OCI-LY1 (cell line): ENCODE measurements at regions not wholly inside any gene's neighbourhood (a gene's known extent, or its start where the extent isn't known, plus 50 kb on each side); places are given as distances from the start of the nearest gene placed in this dataset.

ENCODE experiments used
- H2AFZ ChIP-seq: fragments of 200-600 bp; sonication (generic), shearing (Covaris generic); 2 replicates; pipeline ENCODE4 v1.6.0; 2014; ENCODE audit warnings: antibody characterized with exemption, mild to moderate bottlenecking, low read length
- H3F3A ChIP-seq: fragments of 200-600 bp; sonication (generic), shearing (Covaris generic); 2 replicates; pipeline ENCODE4 v1.6.0; 2014; ENCODE audit warnings: mild to moderate bottlenecking, antibody characterized with exemption, low read length, moderate library complexity; ENCODE audit not compliant: insufficient read depth
- H3K27ac ChIP-seq: fragments of 200-600 bp; sonication (generic); 2 replicates; pipeline ENCODE4 v1.5.1; 2014; ENCODE audit warnings: low read length, mixed run types, mild to moderate bottlenecking, low read depth; ENCODE audit not compliant: poor library complexity, severe bottlenecking
- H3K27me3 ChIP-seq: fragments of 200-600 bp; sonication (generic); 2 replicates; pipeline ENCODE4 v1.6.0; 2014; ENCODE audit warnings: antibody characterized with exemption, mild to moderate bottlenecking, low read length, moderate library complexity; ENCODE audit not compliant: insufficient read depth
- H3K36me3 ChIP-seq: fragments of 200-600 bp; sonication (generic); 2 replicates; pipeline ENCODE4 v1.6.1; 2014; ENCODE audit warnings: mild to moderate bottlenecking, antibody characterized with exemption, low read length, moderate library complexity, mixed read lengths; ENCODE audit not compliant: insufficient read depth
- H3K4me1 ChIP-seq: fragments of 200-600 bp; sonication (generic); 2 replicates; pipeline ENCODE4 v1.5.1; 2014; ENCODE audit warnings: mild to moderate bottlenecking, low read length, moderate library complexity; ENCODE audit not compliant: insufficient read depth, severe bottlenecking
- H3K4me2 ChIP-seq: fragments of 200-600 bp; sonication (generic), shearing (Covaris generic); 2 replicates; pipeline ENCODE4 v1.6.1; 2014; ENCODE audit warnings: low read length
- H3K4me3 ChIP-seq: fragments of 200-600 bp; sonication (generic); 2 replicates; pipeline ENCODE4 v1.5.1; 2014; ENCODE audit warnings: low read length, low read depth, mild to moderate bottlenecking, mixed read lengths; ENCODE audit not compliant: poor library complexity, severe bottlenecking
- H3K79me2 ChIP-seq: fragments of 200-600 bp; shearing (Covaris generic); 2 replicates; pipeline ENCODE4 v1.6.1; 2016; ENCODE audit warnings: mixed run types, low read length, mixed read lengths; ENCODE audit not compliant: insufficient read depth
- H3K9ac ChIP-seq: fragments of 200-600 bp; sonication (generic), shearing (Covaris generic); 2 replicates; pipeline ENCODE4 v1.6.1; 2014; ENCODE audit warnings: mild to moderate bottlenecking, low read length, mixed read lengths
- H3K9me2 ChIP-seq: fragments of 200-600 bp; sonication (generic), shearing (Covaris generic); 2 replicates; pipeline ENCODE4 v1.6.1; 2014; ENCODE audit warnings: low read depth, mild to moderate bottlenecking, low read length, mixed read lengths
- H3K9me3 ChIP-seq: fragments of 200-600 bp; shearing (Covaris generic); 2 replicates; pipeline ENCODE4 v1.6.1; 2014; ENCODE audit warnings: low read length, mixed read lengths
- H4K20me1 ChIP-seq: fragments of 200-600 bp; sonication (generic), shearing (Covaris generic); 2 replicates; pipeline ENCODE4 v1.6.0; 2016; ENCODE audit warnings: mild to moderate bottlenecking, low read length; ENCODE audit not compliant: insufficient read depth
- EZH2 ChIP-seq: fragments of 200-600 bp; sonication (generic), shearing (Covaris generic); IDR thresholded peaks from 2 replicates; pipeline ENCODE4 v1.8.0; 2017; ENCODE audit warnings: borderline replicate concordance, mixed run types, mild to moderate bottlenecking, antibody characterized with exemption, low read length, moderate library complexity, mixed read lengths
- TF ChIP-seq, protein P1 (sequence below): fragments of 200-600 bp; sonication (generic), shearing (Covaris generic); IDR thresholded peaks from 2 replicates; pipeline ENCODE4 v1.5.1; 2017; ENCODE audit warnings: mild to moderate bottlenecking, antibody characterized with exemption, low read length, moderate library complexity, mixed read lengths

GRCh38 chr1:209207126-209207700 is 376.3 kb upstream of the CAMK1G start:
- H3K4me3 ChIP-seq = no peak overlapping the region
- H3K27me3 ChIP-seq = no peaks in the 10 kb centered on the region
- no peaks in the 10 kb centered on the region for H3K4me1 ChIP-seq
- H3K79me2 ChIP-seq = no peaks in the 10 kb centered on the region
- no peak overlapping the region for H3K27ac ChIP-seq
- H3K9ac ChIP-seq = no peak overlapping the region
- no peak overlapping the region for H2AFZ ChIP-seq
- no peaks in the 10 kb centered on the region for H3K36me3 ChIP-seq
- no peak overlapping the region for H3K4me2 ChIP-seq
- no peak for TF ChIP-seq EZH2
- TF ChIP-seq, protein P1, sequence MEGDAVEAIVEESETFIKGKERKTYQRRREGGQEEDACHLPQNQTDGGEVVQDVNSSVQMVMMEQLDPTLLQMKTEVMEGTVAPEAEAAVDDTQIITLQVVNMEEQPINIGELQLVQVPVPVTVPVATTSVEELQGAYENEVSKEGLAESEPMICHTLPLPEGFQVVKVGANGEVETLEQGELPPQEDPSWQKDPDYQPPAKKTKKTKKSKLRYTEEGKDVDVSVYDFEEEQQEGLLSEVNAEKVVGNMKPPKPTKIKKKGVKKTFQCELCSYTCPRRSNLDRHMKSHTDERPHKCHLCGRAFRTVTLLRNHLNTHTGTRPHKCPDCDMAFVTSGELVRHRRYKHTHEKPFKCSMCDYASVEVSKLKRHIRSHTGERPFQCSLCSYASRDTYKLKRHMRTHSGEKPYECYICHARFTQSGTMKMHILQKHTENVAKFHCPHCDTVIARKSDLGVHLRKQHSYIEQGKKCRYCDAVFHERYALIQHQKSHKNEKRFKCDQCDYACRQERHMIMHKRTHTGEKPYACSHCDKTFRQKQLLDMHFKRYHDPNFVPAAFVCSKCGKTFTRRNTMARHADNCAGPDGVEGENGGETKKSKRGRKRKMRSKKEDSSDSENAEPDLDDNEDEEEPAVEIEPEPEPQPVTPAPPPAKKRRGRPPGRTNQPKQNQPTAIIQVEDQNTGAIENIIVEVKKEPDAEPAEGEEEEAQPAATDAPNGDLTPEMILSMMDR = no peak
- no peaks in the 10 kb centered on the region for H3K9me3 ChIP-seq
- H4K20me1 ChIP-seq = no peaks in the 10 kb centered on the region
- no peaks in the 10 kb centered on the region for H3K9me2 ChIP-seq
- H3F3A ChIP-seq = no peaks in the 10 kb centered on the region

GRCh38 chr1:209207701-209208286 is 375.7 kb upstream of the CAMK1G start:
- no peaks in the 10 kb centered on the region for H3K9me2 ChIP-seq
- H3K4me1 ChIP-seq = no peaks in the 10 kb centered on the region
- H3K27me3 ChIP-seq = no peaks in the 10 kb centered on the region
- no peak overlapping the region for H3K4me2 ChIP-seq
- no peak overlapping the region for H3K27ac ChIP-seq
- H3K9me3 ChIP-seq = no peaks in the 10 kb centered on the region
- H4K20me1 ChIP-seq = no peaks in the 10 kb centered on the region
- no peak overlapping the region for H3K9ac ChIP-seq
- H3K36me3 ChIP-seq = no peaks in the 10 kb centered on the region
- no peak overlapping the region for H2AFZ ChIP-seq
- no peak overlapping the region for H3K4me3 ChIP-seq
- TF ChIP-seq, protein P1 = peak; percentile 24; the same call in 1 of the 2 replicates
- no peak for TF ChIP-seq EZH2
- H3K79me2 ChIP-seq = no peaks in the 10 kb centered on the region
- no peaks in the 10 kb centered on the region for H3F3A ChIP-seq

- Histone ChIP-seq H3K4me1 (no peaks in the 10 kb centered on the region), H3K9me2 (no peaks in the 10 kb centered on the region), H2AFZ (no peak overlapping the region), H3K4me3 (no peak overlapping the region), H3K27ac (no peak overlapping the region), H3K9ac (no peak overlapping the region), H3K36me3 (no peaks in the 10 kb centered on the region), H4K20me1 (no peaks in the 10 kb centered on the region), H3F3A (no peaks in the 10 kb centered on the region), H3K9me3 (no peaks in the 10 kb centered on the region), H3K4me2 (no peak overlapping the region), H3K27me3 (no peaks in the 10 kb centered on the region), H3K79me2 (no peaks in the 10 kb centered on the region)
- TF ChIP-seq EZH2 = no peak
- TF ChIP-seq, protein P1 = no peak
Measured at GRCh38 chr1:209208648-209209047, 374.9 kb upstream of the CAMK1G start.
